Effector memory CD4-positive, alpha-beta T cell (primary cell): ENCODE measurements at regions not wholly inside any gene's neighbourhood (a gene's known extent, or its start where the extent isn't known, plus 50 kb on each side); places are given as distances from the start of the nearest gene placed in this dataset.
"Not testable (repeated sequence)": the region's sequence is repeated elsewhere in the genome, so short reads cannot be mapped to it uniquely, and the experiment has no call there.

ENCODE experiments used
- DNase-seq, 3 donors: peaks; one replicate each; pipeline ENCODE4 v3.0.0-alpha.2; 2020
- H3K27ac ChIP-seq: 2 replicates; pipeline ENCODE4 v1.7.0; 2013; ENCODE audit warnings: mild to moderate bottlenecking, low read length, moderate library complexity; ENCODE audit not compliant: insufficient read depth, poor library complexity, severe bottlenecking
- H3K27me3 ChIP-seq: replicated peaks from 2 replicates; pipeline ENCODE4 v1.7.0; 2013; ENCODE audit warnings: mild to moderate bottlenecking, low read length; ENCODE audit not compliant: insufficient read depth, control insufficient read depth, poor library complexity, severe bottlenecking
- H3K36me3 ChIP-seq: 2 replicates; pipeline ENCODE4 v1.7.0; 2013; ENCODE audit warnings: mild to moderate bottlenecking, low read length, moderate library complexity; ENCODE audit not compliant: control insufficient read depth, insufficient read depth
- H3K4me1 ChIP-seq: 2 replicates; pipeline ENCODE4 v1.7.0; 2013; ENCODE audit warnings: low read length, mild to moderate bottlenecking; ENCODE audit not compliant: control insufficient read depth, insufficient read depth, poor library complexity, severe bottlenecking
- H3K4me3 ChIP-seq: 2 replicates; pipeline ENCODE4 v1.7.0; 2013; ENCODE audit warnings: low read length, low read depth, mild to moderate bottlenecking; ENCODE audit not compliant: insufficient read depth, poor library complexity, severe bottlenecking
- H3K9me3 ChIP-seq: 2 replicates; pipeline ENCODE4 v1.7.0; 2013; ENCODE audit warnings: mild to moderate bottlenecking, low read length, moderate library complexity; ENCODE audit not compliant: control insufficient read depth

DNA sequence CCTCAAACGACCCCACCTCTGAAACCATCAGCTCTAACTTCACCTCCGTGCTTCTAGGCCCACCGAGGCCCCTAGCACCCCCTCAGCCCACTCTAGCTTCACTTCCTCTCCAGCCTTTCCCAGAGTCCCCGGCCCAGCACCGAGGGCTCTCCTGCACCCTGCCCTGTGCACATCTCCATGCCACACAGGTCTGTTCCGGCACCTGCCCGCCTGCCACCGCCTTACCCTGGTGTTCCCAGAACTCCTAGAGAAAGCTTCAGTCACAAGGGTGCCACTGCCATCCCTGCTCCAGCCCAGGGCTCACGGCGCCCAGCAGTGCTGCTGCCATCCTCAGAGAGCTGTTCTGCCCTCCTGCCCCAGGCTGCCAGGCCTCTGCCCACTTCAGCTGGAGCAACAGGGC lies 61.3 kb upstream of the INSIG1 start:
- no peaks in the 10 kb centered on the region for H3K4me1 ChIP-seq
- no peaks in the 10 kb centered on the region for H3K27me3 ChIP-seq
- H3K27ac ChIP-seq: no peak overlapping the region
- no peaks in the 10 kb centered on the region for H3K9me3 ChIP-seq
- H3K36me3 ChIP-seq: no peaks in the 10 kb centered on the region
- DNase-seq: no peak
- no peak overlapping the region for H3K4me3 ChIP-seq

DNA sequence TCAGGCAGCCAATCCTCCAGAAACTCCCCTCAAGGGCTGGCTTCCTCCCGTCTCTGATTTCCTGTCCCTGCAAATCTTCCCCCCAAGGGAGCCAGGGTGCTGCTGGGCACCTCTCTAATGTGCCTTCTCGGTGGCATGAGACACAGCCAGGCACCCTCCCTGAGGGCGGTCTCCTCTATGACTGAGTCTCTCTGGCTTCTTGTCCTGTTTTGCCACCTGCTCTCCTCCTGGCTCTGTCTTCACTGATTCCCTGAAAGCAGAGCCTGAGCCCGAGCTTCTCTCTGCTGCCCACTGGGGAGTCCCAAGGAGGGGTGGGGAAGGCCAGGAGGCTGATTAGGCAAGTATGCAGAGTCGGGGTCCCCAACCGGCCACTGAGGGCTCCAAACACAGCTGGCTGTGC lies 60.4 kb upstream of the INSIG1 start:
- no peaks in the 10 kb centered on the region for H3K36me3 ChIP-seq
- no peaks in the 10 kb centered on the region for H3K27me3 ChIP-seq
- H3K27ac ChIP-seq: no peak overlapping the region
- H3K4me3 ChIP-seq: no peak overlapping the region
- no peaks in the 10 kb centered on the region for H3K4me1 ChIP-seq
- no peak for DNase-seq
- no peaks in the 10 kb centered on the region for H3K9me3 ChIP-seq

DNA sequence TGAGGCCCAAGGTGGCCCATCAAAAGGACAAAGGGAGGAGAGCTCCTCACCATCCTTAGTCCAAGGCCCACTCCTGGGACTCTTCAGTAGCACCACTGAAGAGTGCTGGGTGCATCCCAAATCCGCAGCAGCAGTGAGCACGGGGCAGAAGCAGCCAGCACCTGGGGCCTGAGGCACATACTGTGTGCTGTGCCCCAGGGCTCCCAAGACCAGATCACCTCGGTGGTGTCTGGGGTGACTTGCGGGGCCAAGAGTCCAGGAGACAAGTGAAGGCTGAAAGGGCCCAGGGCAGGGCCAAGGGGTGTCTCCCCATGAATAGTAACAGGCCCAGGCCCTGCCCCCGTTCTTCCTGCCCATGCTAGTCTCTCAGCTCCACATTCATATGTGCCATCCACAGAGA lies 59.9 kb upstream of the INSIG1 start:
- no peak overlapping the region for H3K4me3 ChIP-seq
- no peak overlapping the region for H3K27ac ChIP-seq
- DNase-seq: no peak
- H3K36me3 ChIP-seq: no peaks in the 10 kb centered on the region
- H3K4me1 ChIP-seq: no peaks in the 10 kb centered on the region
- no peaks in the 10 kb centered on the region for H3K27me3 ChIP-seq
- no peaks in the 10 kb centered on the region for H3K9me3 ChIP-seq

DNA sequence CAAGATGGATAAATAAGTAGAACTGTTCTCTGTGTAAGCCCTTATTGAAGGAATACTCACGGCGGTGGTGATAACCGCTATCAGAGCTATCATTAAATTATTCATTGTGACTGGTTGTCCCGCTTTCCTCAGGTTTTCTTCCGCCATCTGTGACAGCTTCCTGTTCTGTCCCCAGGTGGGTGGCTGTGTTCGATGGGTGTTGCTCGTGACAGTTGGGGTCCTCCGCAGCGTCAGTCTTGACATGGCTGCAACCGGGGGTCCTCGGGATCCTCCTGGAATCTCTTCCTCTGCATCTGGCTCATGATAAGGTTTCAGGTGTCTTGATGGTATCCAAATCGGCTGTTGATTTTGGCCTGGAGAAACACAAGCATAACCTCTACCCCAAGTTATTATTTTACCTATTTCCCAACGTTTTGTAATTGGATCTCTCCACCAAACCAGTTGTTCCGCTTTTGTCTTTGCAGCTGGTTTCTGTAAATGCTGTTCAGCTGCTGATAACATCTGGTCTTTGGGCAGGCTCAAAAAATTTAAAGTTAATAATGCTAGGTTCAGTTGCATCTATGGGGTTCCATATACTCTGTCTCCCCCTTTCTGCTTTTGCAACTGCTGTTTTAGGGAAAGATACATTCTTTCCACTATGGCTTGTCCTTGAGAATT lies 58.1 kb upstream of the INSIG1 start:
- H3K27me3 ChIP-seq, H3K36me3 ChIP-seq: not testable (repeated sequence)

DNA sequence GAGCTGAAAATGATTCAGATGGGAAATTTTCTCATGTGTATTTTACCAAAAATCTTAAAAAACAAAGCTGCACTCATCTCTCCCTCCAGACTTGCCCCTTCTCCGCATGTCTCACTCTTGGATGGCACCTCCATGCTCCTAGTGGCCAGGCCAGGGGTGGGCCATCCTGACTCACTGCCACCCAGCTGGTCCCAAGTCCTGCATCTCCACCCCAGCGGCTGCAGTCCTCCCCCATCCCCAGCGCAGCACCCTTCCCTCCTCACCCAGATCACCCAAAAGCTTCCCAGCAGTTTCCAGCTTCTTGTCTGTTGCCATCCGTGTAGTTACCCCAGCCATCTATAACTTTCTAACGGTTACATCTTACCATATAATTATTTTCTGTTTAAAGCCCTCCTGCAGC lies 53.0 kb upstream of the INSIG1 start:
- no peaks in the 10 kb centered on the region for H3K36me3 ChIP-seq
- H3K27ac ChIP-seq: no peak overlapping the region
- H3K9me3 ChIP-seq: no peaks in the 10 kb centered on the region
- no peaks in the 10 kb centered on the region for H3K27me3 ChIP-seq
- H3K4me3 ChIP-seq: no peak overlapping the region
- no peaks in the 10 kb centered on the region for H3K4me1 ChIP-seq
- DNase-seq: no peak

More for the DNA sequence above, 58.1 kb upstream of the INSIG1 start:
- DNase-seq, H3K9me3 ChIP-seq, H3K4me3 ChIP-seq, H3K4me1 ChIP-seq, H3K27ac ChIP-seq: not testable (repeated sequence)

DNA sequence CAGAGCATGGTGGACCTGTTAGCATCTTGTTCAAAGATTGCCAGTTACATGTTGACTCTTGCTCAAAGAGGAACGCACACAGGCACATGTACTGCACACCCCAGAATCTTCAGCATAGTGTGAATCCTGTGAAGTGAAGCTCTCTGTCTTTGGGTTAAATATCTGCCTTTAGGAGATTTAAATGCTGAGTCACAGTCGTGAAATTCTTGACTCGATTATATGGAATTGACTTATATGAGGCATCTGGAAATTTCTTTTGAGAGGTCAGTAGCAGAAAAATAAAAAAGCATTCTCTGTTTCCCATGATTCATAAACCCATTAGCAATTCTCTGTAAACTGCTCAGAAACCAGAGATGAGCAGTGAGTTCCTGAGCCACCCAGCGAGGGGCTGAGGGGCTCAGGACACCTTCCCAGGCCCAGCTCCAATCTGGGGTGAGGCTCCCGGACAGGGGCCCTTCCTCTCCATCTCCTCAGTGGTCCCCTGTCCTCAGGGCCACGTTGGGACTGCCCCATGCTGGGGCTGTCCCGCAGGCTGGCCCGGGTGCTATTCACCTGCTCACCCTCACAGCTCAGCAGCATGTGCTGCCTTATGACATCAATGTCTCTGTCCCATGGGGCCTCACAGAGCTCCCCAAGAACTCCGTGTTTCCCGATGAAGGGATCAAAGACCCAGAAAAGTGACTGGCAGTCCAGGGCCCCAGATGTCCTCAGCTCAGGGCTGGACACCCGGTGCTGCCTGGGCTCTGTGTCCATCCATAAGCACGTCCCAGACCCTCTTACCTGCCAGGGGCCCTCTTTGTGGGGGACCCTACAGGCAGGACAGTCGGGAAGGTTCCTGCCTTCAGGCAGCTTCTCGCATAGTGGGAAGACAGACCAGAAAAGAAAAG lies 50.0 kb upstream of the INSIG1 start:
- H3K4me1 ChIP-seq: no peaks in the 10 kb centered on the region
- H3K36me3 ChIP-seq: no peaks in the 10 kb centered on the region
- no peak for DNase-seq
- H3K27me3 ChIP-seq: no peaks in the 10 kb centered on the region
- H3K4me3 ChIP-seq: no peak overlapping the region
- H3K9me3 ChIP-seq: no peaks in the 10 kb centered on the region
- no peak overlapping the region for H3K27ac ChIP-seq
